HG03469 (cell line): ENCODE measurements at regions not wholly inside any gene's neighbourhood (a gene's known extent, or its start where the extent isn't known, plus 50 kb on each side); places are given as distances from the start of the nearest gene placed in this dataset.

Source experiments
- ATAC-seq: cut with Tn5 transposase; IDR thresholded peaks from one replicate; pipeline ENCODE4 v1.9.1; 2021; ENCODE audit warnings: mild to moderate bottlenecking, moderate library complexity, moderate number of reproducible peaks; ENCODE audit not compliant: unreplicated experiment

- no peak for ATAC-seq
Measured at GRCh38 chr13:31853643-31854326, 114.5 kb downstream of the RXFP2 start.

DNA sequence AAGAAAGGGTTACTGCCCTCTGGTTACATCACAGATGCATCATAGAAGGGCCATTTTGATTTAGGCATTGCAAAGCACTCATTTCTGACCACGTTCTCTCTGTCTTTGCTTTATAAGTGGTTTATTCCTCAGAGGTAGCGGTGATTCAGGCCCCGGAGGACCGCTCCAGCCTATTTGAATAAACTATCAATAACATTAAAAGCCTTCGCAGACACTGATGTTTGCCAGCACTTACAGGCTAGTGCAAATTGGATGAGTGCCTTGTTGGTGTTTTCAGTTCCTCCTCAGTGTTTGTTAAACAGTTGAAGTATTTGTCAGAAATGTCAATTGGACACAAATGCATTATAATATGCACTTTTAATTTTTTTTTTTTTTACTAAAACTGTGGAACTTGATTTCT, 120.2 kb downstream of the RXFP2 start:
- peak; percentile 47 for ATAC-seq

DNA sequence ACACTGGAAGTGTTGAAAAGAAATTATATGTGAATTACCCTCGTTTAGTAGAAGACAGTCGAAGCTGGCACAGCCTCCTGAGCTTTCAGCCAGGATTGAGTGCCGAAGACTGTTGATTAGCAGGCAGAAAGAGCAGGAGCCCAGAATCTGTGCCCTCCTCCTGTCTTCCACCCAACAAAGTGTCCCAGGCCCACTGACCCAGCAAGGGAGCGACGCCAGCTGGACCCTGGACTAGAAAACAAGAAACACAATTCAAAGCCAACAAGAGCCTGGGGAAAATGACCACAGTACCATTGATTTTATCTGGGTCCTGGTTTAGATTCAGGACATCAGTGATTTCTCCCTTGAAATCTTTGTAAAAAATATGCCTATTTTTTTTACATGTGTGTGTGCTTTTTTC, 120.7 kb downstream of the RXFP2 start:
- ATAC-seq: no peak

GRCh38 chr13:31862828-31863227, 123.5 kb downstream of the RXFP2 start:
- peak; percentile 62 for ATAC-seq

- no peak for ATAC-seq
Measured at GRCh38 chr13:31864307-31864706, 125.0 kb downstream of the RXFP2 start.

DNA sequence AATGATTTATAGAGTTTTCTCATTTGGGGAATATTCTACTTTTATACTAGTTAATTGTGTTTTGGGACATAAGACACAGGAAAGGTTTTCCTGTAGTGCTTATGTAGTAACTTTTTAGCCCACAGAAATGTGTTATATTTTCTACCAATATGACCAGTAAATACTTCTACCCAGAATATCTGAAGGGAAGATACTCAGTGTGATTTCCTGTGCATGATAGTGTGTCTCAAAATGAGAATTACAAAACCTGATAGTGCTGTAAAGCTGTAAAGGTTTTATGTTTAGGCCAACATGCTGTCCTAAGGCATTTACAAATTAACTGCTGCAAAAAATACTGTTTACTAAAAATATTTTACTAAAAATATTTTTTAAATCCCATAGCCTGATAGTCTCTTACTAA, 126.8 kb downstream of the RXFP2 start:
- no peak for ATAC-seq

DNA sequence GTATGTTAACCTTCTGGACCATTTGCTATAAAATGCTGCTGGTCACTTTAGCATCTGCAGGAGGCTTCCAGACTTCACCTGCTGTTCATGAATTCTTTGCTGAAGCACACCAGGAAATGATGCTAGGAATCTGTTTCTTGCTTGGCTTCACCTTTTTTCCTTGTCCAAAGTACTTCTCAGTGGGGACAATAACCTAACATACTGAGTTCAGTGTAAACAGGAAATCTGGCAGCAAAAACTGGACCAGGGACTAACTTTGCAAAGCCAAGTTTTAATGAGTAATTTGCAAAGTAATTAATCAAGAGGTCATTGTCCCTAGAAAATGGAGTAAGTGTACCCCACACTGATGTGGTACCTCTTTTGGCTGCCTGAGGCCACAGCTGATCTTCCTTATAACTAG, 128.4 kb downstream of the RXFP2 start:
- no peak for ATAC-seq

- no peak for ATAC-seq
Measured at GRCh38 chr13:31869582-31869981, 130.3 kb downstream of the RXFP2 start.

- ATAC-seq: no peak
Measured at GRCh38 chr13:31870511-31870910, 131.2 kb downstream of the RXFP2 start.

DNA sequence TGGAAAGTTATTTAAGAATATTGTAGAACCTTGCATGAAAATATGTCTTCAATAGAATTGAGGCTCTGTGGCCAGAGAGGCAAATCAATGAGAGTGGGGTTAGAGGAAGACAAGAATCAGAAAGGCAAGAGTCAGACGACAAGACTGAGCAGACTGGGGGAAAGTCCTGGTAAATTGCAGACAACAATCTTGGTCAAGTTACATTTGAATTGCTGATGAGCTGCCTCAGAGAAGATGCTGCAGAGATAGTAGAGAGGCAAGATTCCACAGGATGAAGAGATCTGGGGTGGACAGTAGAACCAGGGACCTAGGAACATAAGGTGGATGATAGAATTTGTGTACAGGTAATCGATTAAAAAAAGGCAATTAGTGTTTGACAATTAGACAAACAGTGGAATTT, 133.8 kb downstream of the RXFP2 start:
- ATAC-seq: no peak

DNA sequence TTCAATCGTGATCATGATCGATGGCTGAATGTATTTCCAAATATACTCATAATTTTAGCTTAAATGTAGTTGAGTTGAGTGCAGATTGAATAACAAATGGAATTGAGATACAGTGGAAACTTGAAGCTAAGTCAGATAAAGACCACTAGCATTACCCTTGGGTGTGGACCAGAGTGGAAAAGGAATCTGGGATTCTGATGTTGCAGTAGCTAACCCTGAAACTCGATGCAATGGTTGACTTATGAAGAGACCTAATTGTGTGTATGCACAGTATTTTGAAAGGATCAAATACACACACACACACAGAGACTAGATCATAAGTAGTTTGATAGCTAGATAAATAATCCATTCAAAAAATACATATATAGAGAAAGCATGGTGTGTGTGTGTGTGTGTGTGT, 135.8 kb downstream of the RXFP2 start:
- no peak for ATAC-seq

- ATAC-seq: no peak
Measured at GRCh38 chr13:31878052-31878451, 138.7 kb downstream of the RXFP2 start.

GRCh38 chr13:31878495-31878894, 139.2 kb downstream of the RXFP2 start:
- ATAC-seq: no peak

DNA sequence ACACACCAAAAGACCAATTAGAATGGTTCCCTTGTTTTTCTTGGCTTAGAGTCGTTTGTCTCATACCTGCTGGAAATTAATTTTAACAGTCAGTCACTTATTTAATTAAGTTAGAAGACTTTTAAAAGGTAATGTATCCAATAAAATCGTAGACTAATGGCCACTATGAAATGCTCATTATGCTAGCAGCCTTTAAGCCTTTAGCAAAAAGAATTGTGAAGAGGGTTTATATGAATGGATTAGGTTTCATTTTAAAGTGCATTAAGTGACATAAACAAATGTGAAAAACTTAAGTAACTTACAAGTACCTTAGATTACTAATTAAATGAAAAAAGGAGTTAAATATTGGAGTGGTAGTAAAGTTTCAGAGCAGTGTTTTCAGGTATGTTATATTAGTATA, 139.6 kb downstream of the RXFP2 start:
- ATAC-seq: no peak

- ATAC-seq: no peak
Measured at GRCh38 chr13:31880851-31881494, 141.6 kb downstream of the RXFP2 start.

GRCh38 chr13:31881495-31881882, 142.2 kb downstream of the RXFP2 start:
- no peak for ATAC-seq

- no peak for ATAC-seq
Measured at GRCh38 chr13:31882794-31883193, 143.5 kb downstream of the RXFP2 start.

DNA sequence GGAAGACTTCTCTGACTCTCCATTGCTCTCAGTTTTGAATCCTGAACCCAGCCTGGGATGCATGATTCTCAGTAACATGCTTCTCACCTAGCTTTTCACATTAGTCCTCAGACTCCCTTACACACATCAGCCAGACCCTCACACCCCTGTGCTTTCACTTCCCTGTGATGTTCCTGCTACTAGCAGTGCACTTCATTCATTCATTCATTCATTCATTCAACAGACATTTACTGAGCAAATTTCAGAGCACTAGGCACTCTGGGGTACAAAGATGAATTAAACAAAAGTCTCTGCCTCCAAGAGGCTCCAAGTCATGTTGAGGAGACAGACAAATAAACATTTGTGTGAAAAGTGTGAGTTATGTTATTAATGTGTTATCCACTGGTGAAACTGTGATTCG, 145.2 kb downstream of the RXFP2 start:
- no peak for ATAC-seq

DNA sequence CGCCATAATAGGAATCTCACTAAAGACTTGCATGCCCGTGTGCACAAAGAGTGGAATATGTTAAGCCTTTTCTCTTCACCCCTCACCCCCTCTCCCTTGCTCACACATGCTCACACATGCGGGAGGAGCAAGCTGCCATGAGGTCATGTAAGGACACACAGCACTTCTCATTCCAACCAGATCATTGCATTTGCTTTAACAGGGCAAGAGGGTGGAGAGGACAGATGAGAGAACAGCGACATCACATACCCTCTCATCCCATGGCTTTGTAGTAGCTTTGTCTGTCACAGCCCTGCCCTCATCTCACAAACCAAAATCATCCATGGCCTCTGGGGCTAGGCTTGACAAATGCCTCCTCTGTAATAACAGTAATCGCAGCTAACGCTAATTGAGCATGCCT, 145.6 kb upstream of the FRY start:
- no peak for ATAC-seq

DNA sequence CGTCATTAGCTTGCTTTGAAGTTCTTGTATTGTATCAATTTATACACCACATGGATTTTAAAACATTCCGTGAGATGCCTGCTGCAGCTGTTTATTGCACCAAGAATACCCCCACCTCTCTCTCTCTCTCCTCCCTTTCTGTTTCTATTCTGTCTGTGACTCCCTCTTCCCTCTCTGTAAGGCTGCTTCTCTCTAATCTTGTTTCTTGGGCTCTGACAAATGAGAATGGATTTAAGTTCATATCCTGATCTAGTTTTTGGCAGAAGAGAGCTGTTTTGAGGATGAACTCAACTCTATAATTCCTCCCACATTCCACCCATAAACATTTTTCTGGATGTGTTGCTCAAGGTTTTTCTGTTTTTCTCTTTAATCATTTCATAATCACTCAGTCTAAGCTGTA, 144.3 kb upstream of the FRY start:
- ATAC-seq: no peak

- no peak for ATAC-seq
Measured at GRCh38 chr13:31890946-31891345, 140.6 kb upstream of the FRY start.

DNA sequence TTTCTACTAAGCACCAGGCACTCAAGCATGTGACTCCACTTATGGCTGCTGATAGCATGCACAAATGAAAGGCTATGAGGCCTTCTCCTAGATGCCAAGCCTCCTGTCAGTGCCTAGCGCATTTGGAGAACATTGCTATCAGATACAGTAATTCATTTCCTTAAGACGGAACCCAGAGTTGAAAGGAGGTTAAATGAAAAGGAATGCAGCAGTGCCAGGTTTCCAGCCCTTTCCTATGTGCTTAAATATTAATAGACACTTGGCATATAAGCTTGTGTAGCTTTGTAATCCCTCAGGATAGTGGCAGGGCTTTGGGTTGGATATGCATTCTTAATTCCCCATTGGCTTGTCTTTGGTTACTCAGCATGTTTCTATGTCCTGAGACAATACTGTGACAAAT, 140.1 kb upstream of the FRY start:
- ATAC-seq: no peak

- no peak for ATAC-seq
Measured at GRCh38 chr13:31894931-31895330, 136.6 kb upstream of the FRY start.
